ENCODE measurements at regions not wholly inside any gene's neighbourhood (a gene's known extent, or its start where the extent isn't known, plus 50 kb on each side); places are given as distances from the start of the nearest gene placed in this dataset.

DNA sequence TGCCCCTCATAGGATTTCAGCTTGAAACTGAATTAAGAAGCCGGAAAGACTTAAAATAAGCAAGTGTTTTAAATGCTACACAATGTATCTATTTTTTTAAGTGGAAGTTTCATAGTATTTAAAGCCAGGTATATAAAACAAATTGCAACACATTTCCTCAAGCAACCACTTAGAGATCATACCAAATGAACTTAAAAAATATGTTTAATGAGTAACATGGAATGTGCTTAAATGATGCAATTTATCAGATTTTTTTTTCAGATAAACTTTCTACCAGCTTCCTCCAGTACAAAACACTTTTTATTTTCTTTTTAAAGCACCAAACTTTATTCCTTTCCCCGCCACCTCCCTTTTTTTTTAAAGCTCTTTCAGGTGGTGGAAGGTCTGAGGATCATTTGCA is 534.3 kb downstream of the BMP2 start:
- no peak for TF ChIP-seq POU2F2 (IDR thresholded peaks at IDR 0.05; ENCODE audit: low read depth, low read length)
- TF ChIP-seq POLR2AphosphoS5 (IDR thresholded peaks at IDR 0.05; ENCODE audit: low read depth, low read length) = no peak
- TF ChIP-seq SPI1 (IDR thresholded peaks at IDR 0.05; ENCODE audit: low read depth, low read length) = no peak
- TF ChIP-seq TAF1 (IDR thresholded peaks at IDR 0.05; ENCODE audit: low read depth, low read length) = no peak
- no peak for TF ChIP-seq PAX5 (IDR thresholded peaks at IDR 0.05; ENCODE audit: insufficient read depth, low read length, severe bottlenecking)
- no peak for TF ChIP-seq POLR2A (IDR thresholded peaks at IDR 0.05; ENCODE audit: low read depth, low read length)
- DNase-seq (ENCODE audit: insufficient read length, low spot score) (no peak), FAIRE-seq (no peak)

DNA sequence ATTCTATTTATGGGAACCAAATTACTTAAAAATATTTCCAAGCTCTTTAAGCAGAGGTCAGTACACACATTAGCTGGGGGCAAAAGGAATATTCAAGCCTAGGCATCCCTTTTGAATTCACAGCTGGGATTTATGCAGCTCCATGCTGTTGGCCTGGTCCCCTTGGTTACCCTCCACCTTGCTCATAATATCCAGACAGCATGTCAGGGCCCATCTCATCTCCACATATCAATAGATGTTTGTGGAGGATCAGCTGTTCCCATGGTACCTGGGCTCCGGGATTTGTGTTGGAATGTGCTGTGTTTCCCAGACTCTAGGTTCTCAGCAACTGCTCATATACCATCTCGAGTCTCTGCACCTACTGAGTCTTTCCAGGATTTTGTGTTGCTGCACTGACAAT is 534.8 kb downstream of the BMP2 start:
- DNase-seq (ENCODE audit: insufficient read length, low spot score) (no peak), FAIRE-seq (no peak)
- TF ChIP-seq SPI1 (IDR thresholded peaks at IDR 0.05; ENCODE audit: low read depth, low read length) (no peak), PAX5 (IDR thresholded peaks at IDR 0.05; ENCODE audit: insufficient read depth, low read length, severe bottlenecking) (no peak), POLR2A (IDR thresholded peaks at IDR 0.05; ENCODE audit: low read depth, low read length) (no peak), POLR2AphosphoS5 (IDR thresholded peaks at IDR 0.05; ENCODE audit: low read depth, low read length) (no peak), TAF1 (IDR thresholded peaks at IDR 0.05; ENCODE audit: low read depth, low read length) (no peak), POU2F2 (IDR thresholded peaks at IDR 0.05; ENCODE audit: low read depth, low read length) (no peak)

DNA sequence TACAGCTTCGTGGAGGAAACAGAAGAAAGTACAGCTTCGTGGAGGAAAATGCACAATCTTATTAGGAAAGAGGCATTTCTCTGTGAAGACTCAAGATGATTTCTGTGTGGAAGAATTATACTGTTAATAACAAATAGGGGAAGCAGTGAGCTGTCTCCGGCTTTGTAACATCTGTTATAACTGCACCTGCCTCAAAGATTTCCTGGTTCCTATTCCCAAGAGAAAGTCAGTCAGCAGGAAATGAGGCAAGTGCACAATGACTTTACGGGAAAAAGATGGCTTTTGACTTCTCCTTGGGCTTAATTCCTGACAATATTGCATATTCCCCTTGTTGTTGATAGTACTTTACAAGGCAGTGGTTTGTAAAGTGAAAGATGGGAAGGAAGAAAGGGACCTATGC is 538.5 kb downstream of the BMP2 start:
- TF ChIP-seq SPI1 (IDR thresholded peaks at IDR 0.05; ENCODE audit: low read depth, low read length) (no peak), POLR2A (IDR thresholded peaks at IDR 0.05; ENCODE audit: low read depth, low read length) (no peak), POU2F2 (IDR thresholded peaks at IDR 0.05; ENCODE audit: low read depth, low read length) (no peak), POLR2AphosphoS5 (IDR thresholded peaks at IDR 0.05; ENCODE audit: low read depth, low read length) (no peak), TAF1 (IDR thresholded peaks at IDR 0.05; ENCODE audit: low read depth, low read length) (no peak), PAX5 (IDR thresholded peaks at IDR 0.05; ENCODE audit: insufficient read depth, low read length, severe bottlenecking) (no peak)
- FAIRE-seq (no peak), DNase-seq (ENCODE audit: insufficient read length, low spot score) (no peak)

DNA sequence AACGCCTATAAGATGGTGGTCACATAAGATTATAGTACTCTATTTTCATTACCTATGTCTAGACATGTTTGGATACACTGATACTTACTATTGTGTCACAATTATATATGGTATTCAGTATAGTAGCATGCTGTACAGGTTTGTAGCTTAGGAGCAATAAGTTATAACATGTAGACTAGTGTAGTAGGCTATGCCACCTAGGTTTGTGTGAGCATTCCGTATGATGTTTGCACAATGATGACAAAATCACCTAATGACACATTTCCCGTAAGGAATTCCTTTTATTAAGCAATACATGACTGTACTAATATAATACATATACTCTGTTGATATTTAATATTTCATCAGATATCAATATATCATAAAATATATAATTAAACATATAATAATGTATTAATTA is 540.7 kb downstream of the BMP2 start:
- no peak for TF ChIP-seq POLR2AphosphoS5 (IDR thresholded peaks at IDR 0.05; ENCODE audit: low read depth, low read length)
- no peak for TF ChIP-seq POLR2A (IDR thresholded peaks at IDR 0.05; ENCODE audit: low read depth, low read length)
- TF ChIP-seq SPI1 (IDR thresholded peaks at IDR 0.05; ENCODE audit: low read depth, low read length) = no peak
- no peak for TF ChIP-seq PAX5 (IDR thresholded peaks at IDR 0.05; ENCODE audit: insufficient read depth, low read length, severe bottlenecking)
- no peak for TF ChIP-seq TAF1 (IDR thresholded peaks at IDR 0.05; ENCODE audit: low read depth, low read length)
- no peak for TF ChIP-seq POU2F2 (IDR thresholded peaks at IDR 0.05; ENCODE audit: low read depth, low read length)
- no peak for FAIRE-seq
- no peak for DNase-seq (ENCODE audit: insufficient read length, low spot score)

DNA sequence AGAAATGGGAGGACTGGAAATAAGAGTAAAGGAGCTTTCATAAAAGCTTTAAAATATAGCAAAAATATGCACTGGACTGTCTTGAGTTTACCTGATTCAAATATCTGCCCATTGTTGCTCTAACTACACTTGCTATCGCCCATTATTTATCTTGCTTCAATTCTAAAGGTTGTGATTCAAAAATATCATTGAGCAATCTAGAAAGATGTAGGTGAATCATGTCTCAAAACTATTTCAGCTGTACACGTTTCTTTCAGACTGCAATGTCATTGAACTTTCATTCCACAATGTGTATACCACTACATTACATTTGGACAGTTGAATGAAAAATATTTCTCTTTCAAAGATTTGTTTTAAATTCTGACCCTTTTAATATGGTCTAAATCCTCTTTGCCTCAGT is 545.6 kb downstream of the BMP2 start:
- DNase-seq (ENCODE audit: insufficient read length, low spot score) = no peak
- no peak for TF ChIP-seq POU2F2 (IDR thresholded peaks at IDR 0.05; ENCODE audit: low read depth, low read length)
- TF ChIP-seq POLR2A (IDR thresholded peaks at IDR 0.05; ENCODE audit: low read depth, low read length) = no peak
- TF ChIP-seq TAF1 (IDR thresholded peaks at IDR 0.05; ENCODE audit: low read depth, low read length) = no peak
- no peak for TF ChIP-seq POLR2AphosphoS5 (IDR thresholded peaks at IDR 0.05; ENCODE audit: low read depth, low read length)
- TF ChIP-seq PAX5 (IDR thresholded peaks at IDR 0.05; ENCODE audit: insufficient read depth, low read length, severe bottlenecking) = no peak
- TF ChIP-seq SPI1 (IDR thresholded peaks at IDR 0.05; ENCODE audit: low read depth, low read length) = no peak
- no peak for FAIRE-seq

DNA sequence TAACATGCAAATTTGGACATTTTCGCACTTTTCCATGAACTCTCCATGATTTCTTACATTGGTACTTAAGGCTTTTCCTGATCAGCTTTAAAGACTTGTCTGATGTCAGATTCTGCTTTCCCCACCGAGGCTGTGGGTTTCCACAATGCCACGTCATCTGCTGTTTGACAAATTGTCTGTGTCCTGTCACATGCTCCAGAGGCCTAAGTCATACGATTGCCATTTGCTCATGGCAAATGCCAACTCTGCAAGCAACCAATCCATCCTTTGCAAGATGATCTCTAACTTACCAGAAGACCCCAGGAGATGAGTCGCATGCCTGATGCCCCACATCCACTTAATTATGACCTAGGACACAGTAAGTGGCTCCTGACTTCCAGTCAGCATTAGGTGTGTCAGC is 556.5 kb downstream of the BMP2 start:
- no peak for TF ChIP-seq SPI1 (IDR thresholded peaks at IDR 0.05; ENCODE audit: low read depth, low read length)
- TF ChIP-seq PAX5 (IDR thresholded peaks at IDR 0.05; ENCODE audit: insufficient read depth, low read length, severe bottlenecking) = no peak
- TF ChIP-seq POU2F2 (IDR thresholded peaks at IDR 0.05; ENCODE audit: low read depth, low read length) = no peak
- no peak for TF ChIP-seq POLR2AphosphoS5 (IDR thresholded peaks at IDR 0.05; ENCODE audit: low read depth, low read length)
- no peak for TF ChIP-seq TAF1 (IDR thresholded peaks at IDR 0.05; ENCODE audit: low read depth, low read length)
- no peak for TF ChIP-seq POLR2A (IDR thresholded peaks at IDR 0.05; ENCODE audit: low read depth, low read length)
- DNase-seq (ENCODE audit: insufficient read length, low spot score) (no peak), FAIRE-seq (no peak)

DNA sequence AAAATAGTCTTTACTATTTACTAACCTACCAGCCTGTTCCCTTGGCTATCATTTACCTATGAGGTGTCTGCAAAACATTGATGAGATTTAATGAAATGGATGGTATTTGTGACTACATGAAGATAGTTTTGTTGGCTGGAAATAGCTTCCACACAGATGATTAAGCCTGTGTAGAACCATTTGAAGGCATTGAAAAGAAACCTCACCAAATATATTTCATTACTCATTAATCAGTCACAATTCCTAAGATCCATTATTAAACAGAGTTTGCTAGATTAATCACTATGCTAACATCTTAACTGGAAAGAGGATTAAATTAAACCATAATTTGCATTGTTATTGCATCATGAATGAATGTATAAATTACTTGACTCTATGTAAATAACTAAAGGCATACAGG is 560.3 kb downstream of the BMP2 start:
- no peak for FAIRE-seq
- no peak for TF ChIP-seq TAF1 (IDR thresholded peaks at IDR 0.05; ENCODE audit: low read depth, low read length)
- TF ChIP-seq POLR2AphosphoS5 (IDR thresholded peaks at IDR 0.05; ENCODE audit: low read depth, low read length) = no peak
- TF ChIP-seq POLR2A (IDR thresholded peaks at IDR 0.05; ENCODE audit: low read depth, low read length) = no peak
- no peak for TF ChIP-seq SPI1 (IDR thresholded peaks at IDR 0.05; ENCODE audit: low read depth, low read length)
- TF ChIP-seq PAX5 (IDR thresholded peaks at IDR 0.05; ENCODE audit: insufficient read depth, low read length, severe bottlenecking) = no peak
- TF ChIP-seq POU2F2 (IDR thresholded peaks at IDR 0.05; ENCODE audit: low read depth, low read length) = no peak
- DNase-seq (ENCODE audit: insufficient read length, low spot score) = no peak

DNA sequence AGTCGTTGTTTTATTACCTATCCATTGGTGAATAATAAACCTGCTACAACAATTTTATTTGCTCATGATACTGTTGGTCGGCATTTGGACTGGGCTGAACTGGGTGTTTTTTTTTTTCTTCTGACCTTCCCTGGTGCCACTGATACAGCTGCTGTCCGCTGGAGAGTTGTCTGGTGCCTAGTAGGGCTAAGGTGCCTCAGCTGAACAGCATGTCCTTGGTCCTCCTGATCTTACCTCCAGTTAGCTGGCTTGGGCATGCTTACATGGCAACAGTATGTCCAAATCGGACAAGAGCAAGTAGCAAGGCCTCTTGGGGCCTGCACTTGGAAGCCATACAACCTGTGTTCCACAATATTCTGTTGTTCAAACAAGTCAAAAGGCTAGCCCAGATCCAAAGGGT is 563.4 kb downstream of the BMP2 start:
- DNase-seq (ENCODE audit: insufficient read length, low spot score) (no peak), FAIRE-seq (no peak)
- TF ChIP-seq SPI1 (IDR thresholded peaks at IDR 0.05; ENCODE audit: low read depth, low read length) (no peak), TAF1 (IDR thresholded peaks at IDR 0.05; ENCODE audit: low read depth, low read length) (no peak), PAX5 (IDR thresholded peaks at IDR 0.05; ENCODE audit: insufficient read depth, low read length, severe bottlenecking) (no peak), POLR2A (IDR thresholded peaks at IDR 0.05; ENCODE audit: low read depth, low read length) (no peak), POLR2AphosphoS5 (IDR thresholded peaks at IDR 0.05; ENCODE audit: low read depth, low read length) (no peak)

DNA sequence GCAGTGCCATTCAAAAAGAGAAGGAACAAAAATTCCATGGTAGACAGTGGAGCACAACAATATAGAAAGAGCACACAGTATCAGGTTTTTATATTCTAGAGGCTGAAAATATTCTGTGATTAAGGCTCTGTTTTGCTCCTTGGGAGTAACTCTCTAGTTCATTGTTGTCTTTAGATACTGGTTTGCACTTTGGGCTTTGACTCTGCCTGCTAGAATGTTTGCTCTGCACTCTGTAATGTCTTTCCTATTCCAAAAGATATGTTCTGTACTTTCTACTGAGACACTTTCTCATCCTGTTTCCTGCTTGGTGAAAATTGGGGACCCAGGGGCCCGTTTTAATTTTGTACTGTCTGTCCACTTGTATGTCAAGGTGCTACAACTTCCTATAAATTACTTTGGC is 564.7 kb downstream of the BMP2 start:
- DNase-seq (ENCODE audit: insufficient read length, low spot score) (no peak), FAIRE-seq (no peak)
- TF ChIP-seq PAX5 (IDR thresholded peaks at IDR 0.05; ENCODE audit: insufficient read depth, low read length, severe bottlenecking) = no peak

DNA sequence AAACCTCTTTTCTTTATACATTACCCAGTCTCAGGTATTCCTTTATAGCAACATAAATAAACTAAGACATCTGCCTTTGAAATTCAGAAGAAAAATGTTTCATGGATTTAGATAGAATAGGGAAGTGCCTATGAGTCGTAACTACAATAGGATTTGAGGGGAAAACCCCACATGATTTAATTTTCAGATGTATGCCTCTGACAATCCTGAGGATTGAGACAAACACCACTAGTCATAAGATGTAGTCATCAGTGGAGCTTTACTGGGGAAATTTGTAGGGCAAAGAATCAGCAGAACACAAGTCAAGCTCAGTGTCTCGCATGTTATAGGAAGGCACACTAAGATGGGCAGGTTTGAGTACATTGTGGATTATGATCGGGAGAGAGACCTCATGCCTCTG is 566.4 kb downstream of the BMP2 start:
- TF ChIP-seq POLR2AphosphoS5 (IDR thresholded peaks at IDR 0.05; ENCODE audit: low read depth, low read length) (no peak), PAX5 (IDR thresholded peaks at IDR 0.05; ENCODE audit: insufficient read depth, low read length, severe bottlenecking) (no peak), SPI1 (IDR thresholded peaks at IDR 0.05; ENCODE audit: low read depth, low read length) (no peak), POU2F2 (IDR thresholded peaks at IDR 0.05; ENCODE audit: low read depth, low read length) (no peak)
- DNase-seq (ENCODE audit: insufficient read length, low spot score) = no peak
- FAIRE-seq = no peak

All from GM12891 (cell line).